ENCODE measurements at regions not wholly inside any gene's neighbourhood (a gene's known extent, or its start where the extent isn't known, plus 50 kb on each side); places are given as distances from the start of the nearest gene placed in this dataset.

DNA sequence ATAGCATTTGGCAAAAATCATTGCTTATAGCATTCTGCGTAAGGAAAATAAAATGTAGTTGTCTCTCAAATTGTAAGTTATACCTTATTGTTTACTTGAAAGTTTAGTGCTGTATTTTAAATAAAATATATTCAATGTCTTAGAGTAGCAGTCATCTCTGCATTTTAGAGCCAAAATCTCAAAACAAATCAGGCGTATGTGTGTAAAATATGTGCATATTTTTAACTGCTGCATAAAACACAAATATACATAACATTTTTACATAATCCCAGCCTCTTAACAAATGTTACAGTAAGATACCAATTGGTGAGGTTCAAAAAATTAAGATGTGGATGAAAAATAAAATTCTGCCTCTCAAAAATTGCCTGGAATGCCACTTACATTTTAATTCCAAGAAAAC is 145.8 kb upstream of the AGA start:
- no peak for ATAC-seq (ENCODE audit: insufficient read depth, low FRiP score)
- TF ChIP-seq, protein P1, sequence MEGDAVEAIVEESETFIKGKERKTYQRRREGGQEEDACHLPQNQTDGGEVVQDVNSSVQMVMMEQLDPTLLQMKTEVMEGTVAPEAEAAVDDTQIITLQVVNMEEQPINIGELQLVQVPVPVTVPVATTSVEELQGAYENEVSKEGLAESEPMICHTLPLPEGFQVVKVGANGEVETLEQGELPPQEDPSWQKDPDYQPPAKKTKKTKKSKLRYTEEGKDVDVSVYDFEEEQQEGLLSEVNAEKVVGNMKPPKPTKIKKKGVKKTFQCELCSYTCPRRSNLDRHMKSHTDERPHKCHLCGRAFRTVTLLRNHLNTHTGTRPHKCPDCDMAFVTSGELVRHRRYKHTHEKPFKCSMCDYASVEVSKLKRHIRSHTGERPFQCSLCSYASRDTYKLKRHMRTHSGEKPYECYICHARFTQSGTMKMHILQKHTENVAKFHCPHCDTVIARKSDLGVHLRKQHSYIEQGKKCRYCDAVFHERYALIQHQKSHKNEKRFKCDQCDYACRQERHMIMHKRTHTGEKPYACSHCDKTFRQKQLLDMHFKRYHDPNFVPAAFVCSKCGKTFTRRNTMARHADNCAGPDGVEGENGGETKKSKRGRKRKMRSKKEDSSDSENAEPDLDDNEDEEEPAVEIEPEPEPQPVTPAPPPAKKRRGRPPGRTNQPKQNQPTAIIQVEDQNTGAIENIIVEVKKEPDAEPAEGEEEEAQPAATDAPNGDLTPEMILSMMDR (IDR thresholded peaks at IDR 0.05; ENCODE audit: control extremely low read depth, extremely low read depth) = no peak
- 91 to 94% methylated on average over 2 of the region's 2 CpGs for WGBS, 2 donors

GRCh38 chr4:177595386-177595785 is 153.1 kb upstream of the AGA start:
- H3K4me1 ChIP-seq (ENCODE audit: control insufficient read depth in 5 of 5, insufficient read depth in 5 of 5, low read length in 5 of 5) = no peaks in the 10 kb centered on the region
- no peak for DNase-seq
- 82 to 84% methylated on average over 2 of the region's 2 CpGs for WGBS, 2 donors
- no peaks in the 10 kb centered on the region for H3K27me3 ChIP-seq (ENCODE audit: control insufficient read depth in 3 of 3, insufficient read depth in 3 of 3, low read length in 2 of 3)
- no peak overlapping the region for H3K4me3 ChIP-seq
- no peak overlapping the region for H3K27ac ChIP-seq (ENCODE audit: low read depth in 1 of 2, low read length in 1 of 2)
- ATAC-seq (ENCODE audit: insufficient read depth, low FRiP score) = no peak
- no peaks in the 10 kb centered on the region for H3K36me3 ChIP-seq (ENCODE audit: control insufficient read depth in 4 of 4, insufficient read depth in 4 of 4, low read length in 4 of 4)
- H3K9me3 ChIP-seq (ENCODE audit: control insufficient read depth in 4 of 4, insufficient read depth in 3 of 4, low read length in 3 of 4) = no peaks in the 10 kb centered on the region
- TF ChIP-seq, protein P1 (IDR thresholded peaks at IDR 0.05; ENCODE audit: control extremely low read depth, extremely low read depth) = no peak
- no peak overlapping the region for H3K9ac ChIP-seq (ENCODE audit: insufficient read depth in 1 of 2, low read length in 2 of 2)

More for the DNA sequence above, 145.8 kb upstream of the AGA start:
- H3K9me3 ChIP-seq (ENCODE audit: control insufficient read depth in 4 of 4, insufficient read depth in 3 of 4, low read length in 3 of 4) = peaks cover 0 to 2% (median 0%) of the 10 kb centered on the region in 4 donors
- H3K4me1 ChIP-seq (ENCODE audit: control insufficient read depth in 5 of 5, insufficient read depth in 5 of 5, low read length in 5 of 5) = no peaks in the 10 kb centered on the region
- H3K9ac ChIP-seq (ENCODE audit: insufficient read depth in 1 of 2, low read length in 2 of 2) = no peak overlapping the region
- no peak overlapping the region for H3K4me3 ChIP-seq
- no peak overlapping the region for H3K27ac ChIP-seq (ENCODE audit: low read depth in 1 of 2, low read length in 1 of 2)
- no peak for DNase-seq
- H3K36me3 ChIP-seq (ENCODE audit: control insufficient read depth in 4 of 4, insufficient read depth in 4 of 4, low read length in 4 of 4) = no peaks in the 10 kb centered on the region
- H3K27me3 ChIP-seq (ENCODE audit: control insufficient read depth in 3 of 3, insufficient read depth in 3 of 3, low read length in 2 of 3) = no peaks in the 10 kb centered on the region

DNA sequence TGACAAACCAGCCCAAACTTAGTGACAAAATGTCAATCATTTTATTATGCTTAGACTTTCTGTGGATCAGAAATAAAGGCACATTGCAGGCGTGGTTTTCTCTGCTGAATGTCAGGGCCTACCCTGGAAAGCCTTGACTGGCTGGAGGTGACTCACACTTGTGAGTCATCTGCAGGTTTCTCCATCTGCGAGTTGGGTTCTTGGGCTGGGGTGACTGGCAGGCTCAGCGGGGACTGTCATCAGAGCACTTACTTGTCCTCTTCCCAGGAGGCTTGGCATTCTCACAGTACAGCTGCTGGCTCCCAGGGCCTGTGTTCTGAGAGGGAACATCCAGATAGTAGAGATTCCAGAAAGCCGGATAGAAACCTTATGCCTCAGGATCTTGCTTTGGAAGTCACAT is 153.8 kb upstream of the AGA start:
- Histone ChIP-seq H3K4me1 (ENCODE audit: control insufficient read depth in 5 of 5, insufficient read depth in 5 of 5, low read length in 5 of 5) (no peaks in the 10 kb centered on the region), H3K9ac (ENCODE audit: insufficient read depth in 1 of 2, low read length in 2 of 2) (no peak overlapping the region), H3K9me3 (ENCODE audit: control insufficient read depth in 4 of 4, insufficient read depth in 3 of 4, low read length in 3 of 4) (no peaks in the 10 kb centered on the region), H3K27ac (ENCODE audit: low read depth in 1 of 2, low read length in 1 of 2) (no peak overlapping the region), H3K4me3 (no peak overlapping the region), H3K36me3 (ENCODE audit: control insufficient read depth in 4 of 4, insufficient read depth in 4 of 4, low read length in 4 of 4) (no peaks in the 10 kb centered on the region), H3K27me3 (ENCODE audit: control insufficient read depth in 3 of 3, insufficient read depth in 3 of 3, low read length in 2 of 3) (no peaks in the 10 kb centered on the region)
- TF ChIP-seq, protein P1 (IDR thresholded peaks at IDR 0.05; ENCODE audit: control extremely low read depth, extremely low read depth) = no peak
- 80 to 86% methylated on average over 4 of the region's 4 CpGs for WGBS, 2 donors
- ATAC-seq (ENCODE audit: insufficient read depth, low FRiP score) = no peak
- no peak for DNase-seq

GRCh38 chr4:177596991-177597390 is 154.8 kb upstream of the AGA start:
- Histone ChIP-seq H3K27ac (ENCODE audit: low read depth in 1 of 2, low read length in 1 of 2) (no peak overlapping the region), H3K4me1 (ENCODE audit: control insufficient read depth in 5 of 5, insufficient read depth in 5 of 5, low read length in 5 of 5) (no peaks in the 10 kb centered on the region), H3K4me3 (no peak overlapping the region), H3K9ac (ENCODE audit: insufficient read depth in 1 of 2, low read length in 2 of 2) (no peak overlapping the region), H3K27me3 (ENCODE audit: control insufficient read depth in 3 of 3, insufficient read depth in 3 of 3, low read length in 2 of 3) (no peaks in the 10 kb centered on the region), H3K9me3 (ENCODE audit: control insufficient read depth in 4 of 4, insufficient read depth in 3 of 4, low read length in 3 of 4) (no peaks in the 10 kb centered on the region), H3K36me3 (ENCODE audit: control insufficient read depth in 4 of 4, insufficient read depth in 4 of 4, low read length in 4 of 4) (no peaks in the 10 kb centered on the region)
- TF ChIP-seq, protein P1 (IDR thresholded peaks at IDR 0.05; ENCODE audit: control extremely low read depth, extremely low read depth) = no peak
- ATAC-seq (ENCODE audit: insufficient read depth, low FRiP score) (no peak), DNase-seq (no peak)
- 89 to 92% methylated on average over 7 of the region's 7 CpGs for WGBS, 2 donors
